ENCODE measurements at regions not wholly inside any gene's neighbourhood (a gene's known extent, or its start where the extent isn't known, plus 50 kb on each side); places are given as distances from the start of the nearest gene placed in this dataset.

- TF ChIP-seq POLR2A (IDR thresholded peaks at IDR 0.05) (no peak), CTCF (IDR thresholded peaks at IDR 0.05) (no peak)
Measured at GRCh38 chr1:172883844-172884243, 166.9 kb downstream of the TNFSF18 start.

Measured in breast epithelium (tissue), 3 donors.